ENCODE measurements at regions not wholly inside any gene's neighbourhood (a gene's known extent, or its start where the extent isn't known, plus 50 kb on each side); places are given as distances from the start of the nearest gene placed in this dataset.

DNA sequence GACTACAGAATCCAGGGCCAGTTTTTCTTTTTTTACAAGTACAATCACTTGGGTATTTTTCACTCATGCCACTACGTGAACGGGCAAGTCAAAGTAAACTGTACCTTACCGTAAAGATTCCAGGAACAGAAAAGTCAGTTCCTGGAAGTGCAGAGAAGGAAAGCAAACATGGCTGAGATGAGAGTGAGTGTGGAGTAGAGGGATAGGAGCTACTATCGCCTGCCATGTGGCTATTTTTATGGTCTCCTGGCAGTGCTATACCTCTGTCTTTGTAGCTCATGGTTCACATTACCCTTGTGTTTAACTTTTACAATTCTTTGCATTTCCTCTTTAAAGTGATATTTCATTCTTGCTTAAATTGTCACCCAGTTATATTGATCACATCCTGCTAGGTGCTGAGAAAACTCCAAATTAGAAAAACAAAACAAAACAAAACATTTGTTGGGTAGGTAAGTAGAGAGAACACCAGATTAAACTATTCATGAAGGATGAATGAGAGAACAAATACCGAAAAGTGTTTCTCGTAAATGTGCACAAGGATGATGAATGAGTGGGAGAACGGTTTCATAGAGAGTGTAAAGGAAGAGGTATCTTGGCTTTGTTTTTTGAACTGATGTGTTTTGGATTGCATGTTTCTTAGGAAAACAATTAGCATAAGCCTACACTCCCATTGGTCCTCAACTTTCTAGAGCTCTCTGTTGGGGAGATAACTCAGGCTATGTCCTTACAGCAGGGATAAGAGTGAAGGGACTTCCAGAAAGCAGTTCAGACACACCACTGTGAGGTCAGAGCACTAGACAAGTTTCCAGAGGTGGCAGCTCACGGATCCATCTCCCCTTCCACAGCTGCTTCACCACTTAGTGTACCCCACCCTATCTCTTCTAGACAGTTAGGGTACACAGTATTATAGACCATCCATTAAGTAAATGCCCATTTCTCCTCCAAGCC lies 163.7 kb downstream of the IPO8 start:
- Histone ChIP-seq H4K20me1 (ENCODE audit: insufficient read depth, low read length) (no peaks in the 10 kb centered on the region), H3K79me2 (ENCODE audit: insufficient read depth, low read length) (no peaks in the 10 kb centered on the region), H3K9me3 (replicated peaks in 1 of 2; ENCODE audit: control insufficient read depth in 1 of 2, insufficient read depth in 1 of 2, low read length in 2 of 2) (no peaks in the 10 kb centered on the region), H2AFZ (ENCODE audit: insufficient read depth, low read depth, low read length, poor library complexity, severe bottlenecking) (no peak overlapping the region), H3K4me3 (replicated peaks in 1 of 3; ENCODE audit: low read depth in 2 of 3, low read length in 3 of 3) (no peak overlapping the region), H3K36me3 (replicated peaks in 1 of 2; ENCODE audit: control insufficient read depth in 1 of 2, insufficient read depth in 2 of 2, low read length in 2 of 2) (no peaks in the 10 kb centered on the region), H3K4me2 (replicated peaks; ENCODE audit: extremely low read depth, low read length, poor library complexity, severe bottlenecking) (no peak overlapping the region), H3K27me3 (ENCODE audit: control insufficient read depth in 2 of 2, insufficient read depth in 2 of 2, low read length in 2 of 2) (no peaks in the 10 kb centered on the region), H3K27ac (ENCODE audit: low read depth in 1 of 2, low read length in 2 of 2) (no peak overlapping the region), H3K9ac (ENCODE audit: insufficient read depth, low read length, poor library complexity, severe bottlenecking) (no peak overlapping the region), H3K4me1 (ENCODE audit: control insufficient read depth in 1 of 2, insufficient read depth in 2 of 2, low read length in 2 of 2) (no peaks in the 10 kb centered on the region)
- DNase-seq = no peak
- Mint-ChIP-seq H3K27me3 (ENCODE audit: low read depth in 3 of 3) (peaks cover 0 to 1% (median 0%) of the 10 kb centered on the region in 3 donors), H3K4me3 (no peak overlapping the region), H3K4me1 (no peaks in the 10 kb centered on the region), H3K27ac (no peak overlapping the region), H3K36me3 (no peaks in the 10 kb centered on the region), H3K9me3 (peaks cover 0 to 7% (median 2%) of the 10 kb centered on the region in 7 donors)
- intact Hi-C loops (cut with micrococcal nuclease) = no loop called here
- WGBS (ENCODE audit: insufficient coverage) = 97% methylated on average over 6 of the region's 8 CpGs
- no peak for TF ChIP-seq CTCF (IDR thresholded peaks at IDR 0.05)

GRCh38 chr12:30529489-30530269 lies 166.0 kb downstream of the IPO8 start:
- Histone ChIP-seq H3K36me3 (replicated peaks in 1 of 2; ENCODE audit: control insufficient read depth in 1 of 2, insufficient read depth in 2 of 2, low read length in 2 of 2) (no peaks in the 10 kb centered on the region), H3K27me3 (ENCODE audit: control insufficient read depth in 2 of 2, insufficient read depth in 2 of 2, low read length in 2 of 2) (no peaks in the 10 kb centered on the region), H3K4me2 (replicated peaks; ENCODE audit: extremely low read depth, low read length, poor library complexity, severe bottlenecking) (no peak overlapping the region), H3K4me1 (ENCODE audit: control insufficient read depth in 1 of 2, insufficient read depth in 2 of 2, low read length in 2 of 2) (no peaks in the 10 kb centered on the region), H2AFZ (ENCODE audit: insufficient read depth, low read depth, low read length, poor library complexity, severe bottlenecking) (no peak overlapping the region), H3K9ac (ENCODE audit: insufficient read depth, low read length, poor library complexity, severe bottlenecking) (no peak overlapping the region), H3K79me2 (ENCODE audit: insufficient read depth, low read length) (no peaks in the 10 kb centered on the region), H3K27ac (ENCODE audit: low read depth in 1 of 2, low read length in 2 of 2) (no peak overlapping the region), H4K20me1 (ENCODE audit: insufficient read depth, low read length) (no peaks in the 10 kb centered on the region), H3K9me3 (replicated peaks in 1 of 2; ENCODE audit: control insufficient read depth in 1 of 2, insufficient read depth in 1 of 2, low read length in 2 of 2) (no peaks in the 10 kb centered on the region), H3K4me3 (replicated peaks in 1 of 3; ENCODE audit: low read depth in 2 of 3, low read length in 3 of 3) (no peak overlapping the region)
- WGBS (ENCODE audit: insufficient coverage) = 80% methylated on average over 2 of the region's 4 CpGs
- no peak for DNase-seq
- Mint-ChIP-seq H3K9me3 (peaks cover 0 to 10% (median 3%) of the 10 kb centered on the region in 7 donors), H3K4me1 (no peaks in the 10 kb centered on the region), H3K27me3 (ENCODE audit: low read depth in 3 of 3) (no peaks in the 10 kb centered on the region), H3K4me3 (no peak overlapping the region), H3K27ac (no peak overlapping the region), H3K36me3 (no peaks in the 10 kb centered on the region)
- no peak for TF ChIP-seq CTCF (IDR thresholded peaks at IDR 0.05)
- intact Hi-C loops (cut with micrococcal nuclease) = no loop called here
